Spinal cord (tissue), 9 donors: ENCODE measurements at regions not wholly inside any gene's neighbourhood (a gene's known extent, or its start where the extent isn't known, plus 50 kb on each side); places are given as distances from the start of the nearest gene placed in this dataset.

Experiments
- DNase-seq, 6 donors: peaks; one replicate each; pipeline versions ENCODE4 v3.0.0 to v3.0.0-alpha.2; 2013 to 2015; ENCODE audit warnings: low spot score in 6 of 6, low read depth in 4 of 6
- H3K27ac ChIP-seq: one replicate; pipeline ENCODE4 v1.5.1; 2013; ENCODE audit warnings: low read depth, low read length, control low read depth
- H3K27me3 ChIP-seq: one replicate; pipeline ENCODE4 v1.6.1; 2013; ENCODE audit warnings: low read length; ENCODE audit not compliant: control insufficient read depth, insufficient read depth
- H3K36me3 ChIP-seq: one replicate; pipeline ENCODE4 v1.6.1; 2013; ENCODE audit warnings: low read length; ENCODE audit not compliant: control insufficient read depth, insufficient read depth
- H3K4me1 ChIP-seq: one replicate; pipeline ENCODE4 v1.6.1; 2013; ENCODE audit warnings: low read length; ENCODE audit not compliant: control insufficient read depth, insufficient read depth
- H3K4me3 ChIP-seq: one replicate; pipeline ENCODE4 v1.5.1; 2013; ENCODE audit warnings: low read depth, low read length, control low read depth
- H3K9me3 ChIP-seq: one replicate; pipeline ENCODE4 v1.6.1; 2013; ENCODE audit warnings: low read length; ENCODE audit not compliant: control insufficient read depth, insufficient read depth
- WGBS: methylation state at CpG from one replicate; pipeline ENCODE4 v1.1.5; 2013; ENCODE audit warnings: missing lambda C conversion rate; ENCODE audit not compliant: insufficient coverage; 5-methylcytosine and 5-hydroxymethylcytosine counted together
- donor health status: healthy.

DNA sequence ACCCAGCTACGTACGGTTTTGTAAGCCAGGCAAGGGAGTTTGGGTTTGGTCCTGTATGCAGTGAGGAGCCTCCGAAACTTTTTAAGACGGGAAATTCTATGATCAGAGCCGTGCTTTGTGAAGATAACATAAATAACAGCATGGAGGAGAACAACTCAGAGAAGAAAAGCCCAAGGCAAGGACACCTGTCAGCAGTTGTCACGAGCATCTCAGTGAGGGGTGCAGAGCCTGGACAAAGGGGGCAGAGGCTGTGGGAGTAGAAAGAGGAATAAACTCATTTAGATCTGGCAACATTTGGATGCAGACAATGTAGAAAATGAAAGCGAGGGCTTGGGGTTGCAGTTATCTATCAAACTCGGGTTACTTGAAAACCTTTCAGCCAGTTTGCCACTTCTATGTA, 64.5 kb downstream of the CAVIN2 start:
- Histone ChIP-seq H3K27ac (no peak overlapping the region), H3K9me3 (no peaks in the 10 kb centered on the region), H3K27me3 (no peaks in the 10 kb centered on the region), H3K4me1 (no peaks in the 10 kb centered on the region), H3K36me3 (no peaks in the 10 kb centered on the region), H3K4me3 (no peak overlapping the region)
- 87% methylated on average over 6 of the region's 8 CpGs for WGBS
- DNase-seq, result no peak

DNA sequence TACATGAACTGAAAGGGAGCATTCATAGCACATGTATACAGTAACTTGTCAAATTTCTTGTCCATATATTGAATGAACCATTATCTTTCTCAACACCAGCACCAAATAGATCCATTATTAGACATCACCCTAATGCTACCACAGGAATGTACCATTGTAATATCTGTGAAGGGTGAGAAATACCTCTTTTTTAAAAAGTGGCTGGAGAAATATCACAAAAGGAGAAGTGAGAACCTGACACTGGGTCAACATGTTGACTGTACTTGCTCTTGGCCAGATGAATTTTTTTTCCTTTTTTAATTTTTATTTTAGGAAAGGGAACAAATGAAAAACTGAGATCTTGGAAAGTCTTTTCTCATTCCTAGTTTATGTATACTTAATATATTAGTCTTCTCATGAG, 63.5 kb downstream of the CAVIN2 start:
- H3K4me3 ChIP-seq, result no peak overlapping the region
- H3K27ac ChIP-seq, result no peak overlapping the region
- H3K36me3 ChIP-seq, result no peaks in the 10 kb centered on the region
- no peaks in the 10 kb centered on the region for H3K9me3 ChIP-seq
- H3K4me1 ChIP-seq, result no peaks in the 10 kb centered on the region
- H3K27me3 ChIP-seq, result no peaks in the 10 kb centered on the region
- no peak for DNase-seq
